Endothelial cell of umbilical vein (primary cell): ENCODE measurements at regions not wholly inside any gene's neighbourhood (a gene's known extent, or its start where the extent isn't known, plus 50 kb on each side); places are given as distances from the start of the nearest gene placed in this dataset.

Source experiments
- BruUV-seq: library from RNA; stranded (reverse); fragments of 400-500 nt; replicated peaks from 2 replicates; lab custom pipeline; 2021; lab: Mats Ljungman, UMichigan
- CTCF ChIA-PET: fragments of 300-600, 350-600 bp; sonication (Branson Sonifier 250); formaldehyde crosslinking; loops from one replicate; lab custom pipeline; 2021; ENCODE audit warnings: antibody characterized with exemption, inconsistent platforms; lab: Charles Lee
- POLR2A ChIA-PET: fragments of 300-600, 350-600 bp; sonication (Branson Sonifier 250); formaldehyde crosslinking; loops from one replicate; lab custom pipeline; 2021; ENCODE audit warnings: antibody characterized with exemption, inconsistent platforms; lab: Charles Lee
- DNase-seq: peaks from one replicate; pipeline ENCODE4 v3.0.0-alpha.2; 2011; ENCODE audit warnings: low read depth, low spot score
- FAIRE-seq: peaks from 2 replicates; lab custom pipeline; 2011; peaks lifted over from hg19 to GRCh38; lab: Jason Lieb, UNC
- H2AFZ ChIP-seq: 2 replicates; pipeline ENCODE4 v1.6.0; 2012; ENCODE audit warnings: low read depth, low read length, control low read depth, inconsistent platforms
- H3K27ac ChIP-seq: 2 replicates; pipeline ENCODE4 v1.5.1; 2011; ENCODE audit warnings: low read depth, mild to moderate bottlenecking, control low read depth, low read length, moderate library complexity; ENCODE audit not compliant: insufficient read depth
- H3K27me3 ChIP-seq, 2 experiments: 2 replicates each; pipeline versions ENCODE4 v1.6.0 to v1.6.1; 2011; ENCODE audit warnings: low read length in 2 of 2, mixed read lengths in 1 of 2; ENCODE audit not compliant: control insufficient read depth in 2 of 2, insufficient read depth in 2 of 2
- H3K36me3 ChIP-seq, 2 experiments: 2 replicates in 1 of 2; 3 replicates in 1 of 2; pipeline ENCODE4 v1.5.1; 2011; ENCODE audit warnings: low read length in 2 of 2, mild to moderate bottlenecking in 1 of 2, moderate library complexity in 1 of 2; ENCODE audit not compliant: control insufficient read depth in 2 of 2, insufficient read depth in 2 of 2; ENCODE audit errors: extremely low read depth in 1 of 2
- H3K4me1 ChIP-seq: 3 replicates; pipeline ENCODE4 v1.5.1; 2011; ENCODE audit warnings: mild to moderate bottlenecking, low read length; ENCODE audit not compliant: control insufficient read depth, insufficient read depth; ENCODE audit errors: extremely low read depth
- H3K4me2 ChIP-seq: 2 replicates; pipeline ENCODE4 v1.6.1; 2011; ENCODE audit warnings: low read length, control low read depth, mixed read lengths; ENCODE audit not compliant: insufficient read depth
- H3K4me3 ChIP-seq, 3 experiments: fragments of 200-600 bp in 1 of 3; sonication (generic), shearing (Covaris generic) in 1 of 3; replicated peaks in 1 of 3; 2 replicates each; pipeline ENCODE4 v1.5.1; 2011 to 2016; ENCODE audit warnings: control low read depth in 3 of 3, low read length in 3 of 3, mild to moderate bottlenecking in 2 of 3, inconsistent platforms in 1 of 3, low read depth in 1 of 3, moderate library complexity in 1 of 3; ENCODE audit not compliant: insufficient read depth in 1 of 3
- H3K79me2 ChIP-seq: 2 replicates; pipeline ENCODE4 v1.6.0; 2012; ENCODE audit warnings: low read length, inconsistent platforms; ENCODE audit not compliant: control insufficient read depth, insufficient read depth
- H3K9ac ChIP-seq: replicated peaks from 2 replicates; pipeline ENCODE3; 2011; ENCODE audit warnings: low read length, control low read depth; ENCODE audit not compliant: insufficient read depth; ENCODE audit errors: extremely low read depth
- H3K9me1 ChIP-seq: replicated peaks from 3 replicates; pipeline ENCODE4 v1.6.0; 2011; ENCODE audit warnings: mild to moderate bottlenecking, low read length; ENCODE audit not compliant: control insufficient read depth, insufficient read depth; ENCODE audit errors: extremely low read depth
- H3K9me3 ChIP-seq: replicated peaks from 2 replicates; pipeline ENCODE4 v1.5.1; 2012; ENCODE audit warnings: low read length, inconsistent platforms; ENCODE audit not compliant: control insufficient read depth, insufficient read depth
- H4K20me1 ChIP-seq: replicated peaks from 2 replicates; pipeline ENCODE3; 2011; ENCODE audit warnings: mild to moderate bottlenecking, low read length; ENCODE audit not compliant: control insufficient read depth, insufficient read depth; ENCODE audit errors: extremely low read depth
- EZH2 ChIP-seq: IDR thresholded peaks from 2 replicates; pipeline ENCODE4 v1.6.1; 2012; ENCODE audit warnings: borderline replicate concordance, low read depth, mild to moderate bottlenecking, moderate library complexity, low read length, inconsistent platforms; ENCODE audit not compliant: severe bottlenecking
- FOS ChIP-seq: IDR thresholded peaks from 2 replicates; pipeline ENCODE4 v1.6.1; 2011; ENCODE audit warnings: mild to moderate bottlenecking, low read length, moderate library complexity, borderline replicate concordance; ENCODE audit not compliant: insufficient read depth
- GATA2 ChIP-seq: IDR thresholded peaks from 2 replicates; pipeline ENCODE4 v1.7.0; 2011; ENCODE audit warnings: low read depth, mild to moderate bottlenecking, moderate library complexity, mixed read lengths, low read length; ENCODE audit not compliant: insufficient read length, insufficient read depth
- JUN ChIP-seq: IDR thresholded peaks from 2 replicates; pipeline ENCODE4 v1.6.1; 2011; ENCODE audit warnings: borderline replicate concordance, low read depth; ENCODE audit not compliant: insufficient read length, insufficient read depth
- MAX ChIP-seq: IDR thresholded peaks from 2 replicates; pipeline ENCODE4 v1.6.1; 2011; ENCODE audit not compliant: insufficient read depth, insufficient read length
- MYC ChIP-seq: IDR thresholded peaks from one replicate; pipeline ENCODE4 v1.6.1; 2011; ENCODE audit warnings: mild to moderate bottlenecking, low read depth, low read length
- POLR2A ChIP-seq: IDR thresholded peaks from 2 replicates; pipeline ENCODE4 v1.6.1; 2012; ENCODE audit warnings: low read depth, mild to moderate bottlenecking, control low read depth, low read length
- POLR2AphosphoS5 ChIP-seq: IDR thresholded peaks from 2 replicates; pipeline ENCODE4 v1.6.1; 2012; ENCODE audit warnings: low read depth, mild to moderate bottlenecking, control low read depth, low read length, moderate library complexity; ENCODE audit not compliant: insufficient read depth
- dilution Hi-C: fragments of 300-500 bp; cut with MboI; formaldehyde crosslinking; loops from one replicate; pipeline ENCODE4 v1.15.0; 2019; ENCODE audit warnings: low sequenced_read_pairs; ENCODE audit not compliant: extremely low pct_ligation_motif_present
- intact Hi-C: fragments of 100-400 bp; cut with micrococcal nuclease; formaldehyde crosslinking; loops from one replicate; pipeline ENCODE4 v1.10.0; 2022
- TF ChIP-seq, protein P1 (sequence below), 2 donors: IDR thresholded peaks; 1 replicate in 1 of 2; 2 replicates in 1 of 2; pipeline ENCODE4 v1.5.1; 2011; ENCODE audit warnings: low read length in 2 of 2, mild to moderate bottlenecking in 2 of 2, moderate library complexity in 2 of 2, control low read depth in 1 of 2, inconsistent platforms in 1 of 2, low read depth in 1 of 2; ENCODE audit not compliant: insufficient read depth in 1 of 2; ENCODE audit errors: extremely low read depth in 1 of 2

GRCh38 chr5:82384034-82384750, 106.0 kb upstream of the RPS23 start:
- H3K36me3 ChIP-seq = no peaks in the 10 kb centered on the region
- no peaks in the 10 kb centered on the region for H3K27me3 ChIP-seq
- no peak overlapping the region for H3K9ac ChIP-seq
- H3K4me2 ChIP-seq = no peak overlapping the region
- H3K4me3 ChIP-seq = no peak overlapping the region
- dilution Hi-C loops (no loop called here), intact Hi-C loops (no loop called here)
- no peaks in the 10 kb centered on the region for H3K9me1 ChIP-seq
- H3K9me3 ChIP-seq = no peaks in the 10 kb centered on the region
- ChIA-PET CTCF (interaction anchor here (0.9 to 2.3 kb wide), 4 partner anchors 16 to 1089 kb away, joined by 3 to 8 read pairs (median 5); no protein-coding TSS in a partner anchor), POLR2A (no interaction called here)
- no peak for FAIRE-seq
- BruUV-seq = no TSS peak
- no peak for DNase-seq
- H2AFZ ChIP-seq = no peak overlapping the region
- H4K20me1 ChIP-seq = no peaks in the 10 kb centered on the region
- peaks cover 30% of the 10 kb centered on the region for H3K4me1 ChIP-seq
- TF ChIP-seq POLR2AphosphoS5 (no peak), MYC (no peak), POLR2A (no peak), MAX (no peak), FOS (no peak), JUN (no peak), GATA2 (no peak), EZH2 (no peak)
- TF ChIP-seq, protein P1, sequence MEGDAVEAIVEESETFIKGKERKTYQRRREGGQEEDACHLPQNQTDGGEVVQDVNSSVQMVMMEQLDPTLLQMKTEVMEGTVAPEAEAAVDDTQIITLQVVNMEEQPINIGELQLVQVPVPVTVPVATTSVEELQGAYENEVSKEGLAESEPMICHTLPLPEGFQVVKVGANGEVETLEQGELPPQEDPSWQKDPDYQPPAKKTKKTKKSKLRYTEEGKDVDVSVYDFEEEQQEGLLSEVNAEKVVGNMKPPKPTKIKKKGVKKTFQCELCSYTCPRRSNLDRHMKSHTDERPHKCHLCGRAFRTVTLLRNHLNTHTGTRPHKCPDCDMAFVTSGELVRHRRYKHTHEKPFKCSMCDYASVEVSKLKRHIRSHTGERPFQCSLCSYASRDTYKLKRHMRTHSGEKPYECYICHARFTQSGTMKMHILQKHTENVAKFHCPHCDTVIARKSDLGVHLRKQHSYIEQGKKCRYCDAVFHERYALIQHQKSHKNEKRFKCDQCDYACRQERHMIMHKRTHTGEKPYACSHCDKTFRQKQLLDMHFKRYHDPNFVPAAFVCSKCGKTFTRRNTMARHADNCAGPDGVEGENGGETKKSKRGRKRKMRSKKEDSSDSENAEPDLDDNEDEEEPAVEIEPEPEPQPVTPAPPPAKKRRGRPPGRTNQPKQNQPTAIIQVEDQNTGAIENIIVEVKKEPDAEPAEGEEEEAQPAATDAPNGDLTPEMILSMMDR (IDR thresholded peaks at IDR 0.05; ENCODE audit: extremely low read depth in 1 of 2, insufficient read depth in 1 of 2, low read depth in 1 of 2, low read length in 2 of 2) = no peak
- H3K79me2 ChIP-seq = no peaks in the 10 kb centered on the region
- no peak overlapping the region for H3K27ac ChIP-seq
